Neural progenitor cell (in vitro differentiated cells): ENCODE measurements at regions not wholly inside any gene's neighbourhood (a gene's known extent, or its start where the extent isn't known, plus 50 kb on each side); places are given as distances from the start of the nearest gene placed in this dataset.

Experiments used
- DNase-seq: peaks from one replicate; pipeline ENCODE4 v3.0.0-alpha.2; 2016; ENCODE audit warnings: low spot score
- H2AFZ ChIP-seq: fragments of 200-600 bp; sonication (generic); replicated peaks from 2 replicates; pipeline ENCODE4 v1.6.1; 2016; ENCODE audit warnings: antibody characterized with exemption
- H3F3A ChIP-seq: fragments of 200-600 bp; sonication (generic); 2 replicates; pipeline ENCODE4 v1.6.1; 2016; ENCODE audit warnings: antibody characterized with exemption, low read depth
- H3K27ac ChIP-seq: fragments of 200-600 bp; sonication (generic); 2 replicates; pipeline ENCODE4 v1.5.1; 2016; ENCODE audit warnings: mild to moderate bottlenecking
- H3K27me3 ChIP-seq: fragments of 200-600 bp; sonication (generic); 2 replicates; pipeline ENCODE4 v1.6.1; 2016; ENCODE audit warnings: mild to moderate bottlenecking, moderate library complexity
- H3K36me3 ChIP-seq: fragments of 200-600 bp; sonication (generic); 2 replicates; pipeline ENCODE4 v1.5.1; 2016
- H3K4me1 ChIP-seq: fragments of 200-600 bp; sonication (generic); 2 replicates; pipeline ENCODE4 v1.6.1; 2016; ENCODE audit warnings: mixed run types
- H3K4me2 ChIP-seq: fragments of 200-600 bp; sonication (generic); 2 replicates; pipeline ENCODE4 v1.6.1; 2016
- H3K4me3 ChIP-seq: fragments of 200-600 bp; sonication (generic); 2 replicates; pipeline ENCODE4 v1.5.1; 2016
- H3K79me2 ChIP-seq: fragments of 200-600 bp; sonication (generic); 2 replicates; pipeline ENCODE4 v1.6.1; 2016; ENCODE audit warnings: low read depth
- H3K9ac ChIP-seq: fragments of 200-600 bp; sonication (generic); 2 replicates; pipeline ENCODE4 v1.6.1; 2016
- H3K9me3 ChIP-seq: fragments of 200-600 bp; sonication (generic); 2 replicates; pipeline ENCODE4 v1.5.1; 2016; ENCODE audit warnings: low read depth
- H4K20me1 ChIP-seq: fragments of 200-600 bp; sonication (generic); 2 replicates; pipeline ENCODE4 v1.6.1; 2016; ENCODE audit warnings: low read depth
- H3K27ac Mint-ChIP-seq: 3 replicates; pipeline ENCODE4 v1.8.0; 2021; ENCODE audit warnings: mixed read lengths
- H3K27me3 Mint-ChIP-seq: 2 replicates; pipeline ENCODE4 v1.8.0; 2022; ENCODE audit warnings: low read depth, mild to moderate bottlenecking, inconsistent platforms, moderate library complexity, mixed read lengths; ENCODE audit not compliant: insufficient read depth
- H3K36me3 Mint-ChIP-seq: 3 replicates; pipeline ENCODE4 v1.8.0; 2021; ENCODE audit warnings: mixed read lengths
- H3K4me1 Mint-ChIP-seq: 3 replicates; pipeline ENCODE4 v1.8.0; 2021; ENCODE audit warnings: mixed read lengths
- H3K4me3 Mint-ChIP-seq: 3 replicates; pipeline ENCODE4 v1.8.0; 2021; ENCODE audit warnings: mild to moderate bottlenecking, moderate library complexity, mixed read lengths
- H3K9me3 Mint-ChIP-seq: 3 replicates; pipeline ENCODE4 v1.8.0; 2020; ENCODE audit warnings: mixed read lengths
- EZH2 ChIP-seq: fragments of 200-600 bp; sonication (generic); IDR thresholded peaks from 2 replicates; pipeline ENCODE4 v1.6.1; 2017; ENCODE audit warnings: antibody characterized with exemption, mild to moderate bottlenecking, moderate library complexity
- EZH2phosphoT487 ChIP-seq: fragments of 200-600 bp; sonication (generic); IDR thresholded peaks from 2 replicates; pipeline ENCODE4 v1.6.1; 2017; ENCODE audit warnings: antibody characterized with exemption
- TF ChIP-seq, protein P1 (sequence below): fragments of 200-600 bp; sonication (generic); IDR thresholded peaks from 2 replicates; pipeline ENCODE4 v1.5.1; 2017; ENCODE audit warnings: antibody characterized with exemption, mild to moderate bottlenecking

DNA sequence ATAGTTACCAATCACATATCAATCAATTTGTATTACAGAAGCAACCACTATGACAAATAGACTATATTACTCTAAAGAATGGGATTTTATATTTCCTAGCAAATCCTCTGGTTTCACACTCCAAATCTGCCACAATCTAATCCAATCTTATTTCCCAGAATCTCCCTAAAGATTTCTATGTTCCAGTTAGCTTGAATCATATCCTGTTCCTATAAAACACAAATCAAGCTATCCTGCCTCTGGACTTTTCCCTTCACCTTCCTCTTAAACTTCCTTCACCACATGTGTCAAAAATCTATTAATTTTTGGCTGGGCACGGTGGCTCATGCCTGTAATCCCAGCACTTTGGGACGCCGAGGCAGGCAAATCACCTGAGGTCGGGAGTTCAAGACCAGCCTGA, 50.0 kb downstream of the PIK3C2A start:
- peaks cover 4% of the 10 kb centered on the region for H3F3A ChIP-seq
- no peak for DNase-seq
- Mint-ChIP-seq H3K9me3 (no peaks in the 10 kb centered on the region), H3K4me1 (peaks cover 13% of the 10 kb centered on the region), H3K27ac (no peak overlapping the region), H3K27me3 (no peaks in the 10 kb centered on the region), H3K4me3 (no peak overlapping the region), H3K36me3 (peaks cover 12% of the 10 kb centered on the region)
- no peak overlapping the region for H3K9ac ChIP-seq
- H3K36me3 ChIP-seq: no peaks in the 10 kb centered on the region
- peaks cover 86% of the 10 kb centered on the region for H3K79me2 ChIP-seq
- H3K4me1 ChIP-seq: no peaks in the 10 kb centered on the region
- no peak overlapping the region for H2AFZ ChIP-seq
- H3K27ac ChIP-seq: no peak overlapping the region
- peaks cover 72% of the 10 kb centered on the region for H4K20me1 ChIP-seq
- TF ChIP-seq EZH2 (no peak), EZH2phosphoT487 (no peak)
- TF ChIP-seq, protein P1, sequence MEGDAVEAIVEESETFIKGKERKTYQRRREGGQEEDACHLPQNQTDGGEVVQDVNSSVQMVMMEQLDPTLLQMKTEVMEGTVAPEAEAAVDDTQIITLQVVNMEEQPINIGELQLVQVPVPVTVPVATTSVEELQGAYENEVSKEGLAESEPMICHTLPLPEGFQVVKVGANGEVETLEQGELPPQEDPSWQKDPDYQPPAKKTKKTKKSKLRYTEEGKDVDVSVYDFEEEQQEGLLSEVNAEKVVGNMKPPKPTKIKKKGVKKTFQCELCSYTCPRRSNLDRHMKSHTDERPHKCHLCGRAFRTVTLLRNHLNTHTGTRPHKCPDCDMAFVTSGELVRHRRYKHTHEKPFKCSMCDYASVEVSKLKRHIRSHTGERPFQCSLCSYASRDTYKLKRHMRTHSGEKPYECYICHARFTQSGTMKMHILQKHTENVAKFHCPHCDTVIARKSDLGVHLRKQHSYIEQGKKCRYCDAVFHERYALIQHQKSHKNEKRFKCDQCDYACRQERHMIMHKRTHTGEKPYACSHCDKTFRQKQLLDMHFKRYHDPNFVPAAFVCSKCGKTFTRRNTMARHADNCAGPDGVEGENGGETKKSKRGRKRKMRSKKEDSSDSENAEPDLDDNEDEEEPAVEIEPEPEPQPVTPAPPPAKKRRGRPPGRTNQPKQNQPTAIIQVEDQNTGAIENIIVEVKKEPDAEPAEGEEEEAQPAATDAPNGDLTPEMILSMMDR: no peak
- no peak overlapping the region for H3K4me2 ChIP-seq
- no peaks in the 10 kb centered on the region for H3K27me3 ChIP-seq
- no peak overlapping the region for H3K4me3 ChIP-seq
- H3K9me3 ChIP-seq: no peaks in the 10 kb centered on the region

GRCh38 chr11:17156283-17156682, 51.5 kb downstream of the PIK3C2A start:
- H3K27ac Mint-ChIP-seq: no peak overlapping the region
- no peak for TF ChIP-seq EZH2
- H3K9me3 Mint-ChIP-seq: no peaks in the 10 kb centered on the region
- H3K27me3 Mint-ChIP-seq: no peaks in the 10 kb centered on the region
- H2AFZ ChIP-seq: no peak overlapping the region
- no peak overlapping the region for H3K9ac ChIP-seq
- peaks cover 61% of the 10 kb centered on the region for H4K20me1 ChIP-seq
- no peaks in the 10 kb centered on the region for H3K36me3 ChIP-seq
- no peak overlapping the region for H3K4me2 ChIP-seq
- no peak overlapping the region for H3K27ac ChIP-seq
- DNase-seq: no peak
- H3F3A ChIP-seq: peaks cover 4% of the 10 kb centered on the region
- H3K4me3 ChIP-seq: no peak overlapping the region
- no peak overlapping the region for H3K4me3 Mint-ChIP-seq
- H3K4me1 ChIP-seq: no peaks in the 10 kb centered on the region
- H3K9me3 ChIP-seq: no peaks in the 10 kb centered on the region
- H3K4me1 Mint-ChIP-seq: peaks cover 13% of the 10 kb centered on the region
- no peaks in the 10 kb centered on the region for H3K27me3 ChIP-seq
- peaks cover 9% of the 10 kb centered on the region for H3K36me3 Mint-ChIP-seq
- peaks cover 79% of the 10 kb centered on the region for H3K79me2 ChIP-seq

DNA sequence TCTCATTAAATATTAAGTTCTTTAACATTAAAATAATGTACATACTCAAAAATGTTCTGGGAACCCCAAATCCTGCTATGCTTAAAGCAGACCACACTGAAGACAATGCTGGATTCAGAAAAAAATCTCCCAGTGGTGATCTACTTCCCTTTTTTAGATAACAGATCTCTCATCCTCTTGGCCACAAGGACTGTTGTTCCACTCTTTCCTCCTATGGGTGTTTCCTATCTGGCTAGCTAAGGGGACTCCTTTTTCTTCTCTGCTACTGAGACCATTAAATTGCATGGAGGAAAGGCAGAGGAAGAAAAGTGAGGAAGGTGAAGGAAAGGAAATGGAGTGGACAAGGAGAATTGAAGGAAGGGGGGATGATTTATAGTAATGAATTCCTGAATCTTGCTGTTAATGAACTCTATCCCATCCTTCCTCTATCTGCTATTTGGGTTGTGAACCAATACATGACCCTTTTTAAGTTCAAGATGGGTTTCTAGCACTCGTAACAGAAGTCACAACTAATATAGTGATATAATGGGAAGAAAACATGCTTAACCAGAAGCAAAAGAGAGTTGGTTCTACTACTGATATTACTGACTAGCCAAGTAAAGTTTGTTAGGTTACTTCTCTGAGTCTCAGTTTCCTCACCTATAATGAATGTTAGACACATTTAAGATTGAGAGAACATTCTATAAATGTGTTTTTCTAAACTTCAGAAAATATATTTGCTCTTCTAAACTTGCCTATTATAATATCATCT, 53.2 kb downstream of the PIK3C2A start:
- H3K36me3 Mint-ChIP-seq: peaks cover 9% of the 10 kb centered on the region
- no peak overlapping the region for H3K4me3 ChIP-seq

DNA sequence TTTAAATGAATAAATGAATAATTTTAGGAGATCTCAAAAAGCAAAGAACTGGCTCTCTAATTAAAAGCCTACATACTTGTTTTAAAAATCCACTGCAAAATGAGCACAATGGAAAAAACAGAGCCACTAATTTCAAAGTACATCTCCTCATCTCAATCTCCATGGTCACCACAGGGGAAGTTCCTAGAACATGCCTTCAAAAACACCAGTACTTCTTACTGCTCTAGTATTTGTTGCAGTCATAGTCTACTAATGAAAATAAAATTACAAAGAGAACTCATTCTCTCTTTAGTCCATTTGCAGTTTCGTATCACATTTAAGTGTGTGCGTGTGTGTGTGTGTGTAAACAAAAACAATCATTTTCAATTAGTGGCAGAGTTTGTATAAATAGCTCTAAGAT, 54.0 kb downstream of the PIK3C2A start:
- Histone ChIP-seq H3K27ac (peak overlapping the region; percentile 41), H3K79me2 (peaks cover 54% of the 10 kb centered on the region), H3K4me3 (no peak overlapping the region), H3F3A (peaks cover 10% of the 10 kb centered on the region), H3K4me1 (peaks cover 4% of the 10 kb centered on the region), H3K4me2 (no peak overlapping the region), H3K27me3 (no peaks in the 10 kb centered on the region), H3K9ac (no peak overlapping the region), H2AFZ (no peak overlapping the region), H3K36me3 (peaks cover 5% of the 10 kb centered on the region), H3K9me3 (no peaks in the 10 kb centered on the region), H4K20me1 (peaks cover 36% of the 10 kb centered on the region)
- Mint-ChIP-seq H3K27me3 (no peaks in the 10 kb centered on the region), H3K9me3 (no peaks in the 10 kb centered on the region), H3K4me3 (no peak overlapping the region), H3K27ac (no peak overlapping the region), H3K36me3 (peaks cover 9% of the 10 kb centered on the region), H3K4me1 (peaks cover 6% of the 10 kb centered on the region)
- TF ChIP-seq, protein P1: no peak
- TF ChIP-seq EZH2: no peak
- DNase-seq: no peak

More for the DNA sequence above, 53.2 kb downstream of the PIK3C2A start:
- H3K27ac Mint-ChIP-seq: no peak overlapping the region
- H3K9me3 Mint-ChIP-seq: no peaks in the 10 kb centered on the region
- H3K4me3 Mint-ChIP-seq: no peak overlapping the region
- TF ChIP-seq EZH2phosphoT487: no peak
- TF ChIP-seq, protein P1: no peak
- TF ChIP-seq EZH2: no peak
- peaks cover 4% of the 10 kb centered on the region for H3K4me1 ChIP-seq
- no peaks in the 10 kb centered on the region for H3K27me3 Mint-ChIP-seq
- H3F3A ChIP-seq: peaks cover 10% of the 10 kb centered on the region
- DNase-seq: no peak
- H3K9ac ChIP-seq: no peak overlapping the region
- H3K4me2 ChIP-seq: no peak overlapping the region
- H3K79me2 ChIP-seq: peaks cover 62% of the 10 kb centered on the region
- H3K9me3 ChIP-seq: no peaks in the 10 kb centered on the region
- no peaks in the 10 kb centered on the region for H3K27me3 ChIP-seq
- peak overlapping the region; percentile 41 for H3K27ac ChIP-seq
- H2AFZ ChIP-seq: no peak overlapping the region
- peaks cover 44% of the 10 kb centered on the region for H4K20me1 ChIP-seq
- peaks cover 5% of the 10 kb centered on the region for H3K36me3 ChIP-seq
- peaks cover 10% of the 10 kb centered on the region for H3K4me1 Mint-ChIP-seq
